DOHH2 (cell line): ENCODE measurements at regions not wholly inside any gene's neighbourhood (a gene's known extent, or its start where the extent isn't known, plus 50 kb on each side); places are given as distances from the start of the nearest gene placed in this dataset.
"Not testable (repeated sequence)": the region's sequence is repeated elsewhere in the genome, so short reads cannot be mapped to it uniquely, and the experiment has no call there.

Experiments
- EZH2phosphoT487 ChIP-seq: fragments of 200-600 bp; sonication (generic); IDR thresholded peaks from 2 replicates; pipeline ENCODE4 v1.6.1; 2017; ENCODE audit warnings: borderline replicate concordance, mild to moderate bottlenecking, antibody characterized with exemption, low read length, moderate library complexity, mixed read lengths
- TF ChIP-seq, protein P1 (sequence below): fragments of 200-600 bp; sonication (generic); IDR thresholded peaks from one replicate; pipeline ENCODE4 v1.5.1; 2014; ENCODE audit warnings: antibody characterized with exemption, mild to moderate bottlenecking, low read depth, low read length; ENCODE audit not compliant: poor library complexity, severe bottlenecking

DNA sequence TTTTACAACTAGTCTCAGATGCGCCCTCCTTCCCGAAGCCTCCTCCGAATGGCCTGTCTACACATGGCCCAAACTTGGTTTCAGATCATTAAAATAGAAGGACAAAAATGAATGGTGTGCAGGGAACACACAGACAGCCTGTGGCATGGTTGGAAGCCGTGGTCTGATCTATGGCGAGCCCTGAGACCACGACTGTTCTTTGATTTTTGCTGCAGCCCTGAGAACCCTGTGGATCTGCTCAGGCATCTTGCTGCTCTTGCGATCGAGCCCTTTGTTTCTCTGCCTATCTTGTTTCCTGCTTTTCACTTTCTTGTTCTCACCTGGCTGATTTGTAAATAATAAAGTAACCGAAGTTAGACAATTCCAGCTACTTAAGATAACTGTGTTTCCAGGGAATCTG is 57.0 kb upstream of the NBPF15 start:
- TF ChIP-seq, protein P1, sequence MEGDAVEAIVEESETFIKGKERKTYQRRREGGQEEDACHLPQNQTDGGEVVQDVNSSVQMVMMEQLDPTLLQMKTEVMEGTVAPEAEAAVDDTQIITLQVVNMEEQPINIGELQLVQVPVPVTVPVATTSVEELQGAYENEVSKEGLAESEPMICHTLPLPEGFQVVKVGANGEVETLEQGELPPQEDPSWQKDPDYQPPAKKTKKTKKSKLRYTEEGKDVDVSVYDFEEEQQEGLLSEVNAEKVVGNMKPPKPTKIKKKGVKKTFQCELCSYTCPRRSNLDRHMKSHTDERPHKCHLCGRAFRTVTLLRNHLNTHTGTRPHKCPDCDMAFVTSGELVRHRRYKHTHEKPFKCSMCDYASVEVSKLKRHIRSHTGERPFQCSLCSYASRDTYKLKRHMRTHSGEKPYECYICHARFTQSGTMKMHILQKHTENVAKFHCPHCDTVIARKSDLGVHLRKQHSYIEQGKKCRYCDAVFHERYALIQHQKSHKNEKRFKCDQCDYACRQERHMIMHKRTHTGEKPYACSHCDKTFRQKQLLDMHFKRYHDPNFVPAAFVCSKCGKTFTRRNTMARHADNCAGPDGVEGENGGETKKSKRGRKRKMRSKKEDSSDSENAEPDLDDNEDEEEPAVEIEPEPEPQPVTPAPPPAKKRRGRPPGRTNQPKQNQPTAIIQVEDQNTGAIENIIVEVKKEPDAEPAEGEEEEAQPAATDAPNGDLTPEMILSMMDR: not testable (repeated sequence)
- TF ChIP-seq EZH2phosphoT487: not testable (repeated sequence)
